ENCODE measurements at regions not wholly inside any gene's neighbourhood (a gene's known extent, or its start where the extent isn't known, plus 50 kb on each side); places are given as distances from the start of the nearest gene placed in this dataset.

GRCh38 chr2:128403814-128404708, 85.4 kb upstream of the HS6ST1 start:
- H2AFZ ChIP-seq (ENCODE audit: low read depth, low read length), result no peak overlapping the region
- H3K9me1 ChIP-seq (replicated peaks; ENCODE audit: control insufficient read depth, extremely low read depth, insufficient read depth, low read length), result no peaks in the 10 kb centered on the region
- no peak overlapping the region for H3K9ac ChIP-seq (replicated peaks; ENCODE audit: extremely low read depth, insufficient read depth, low read length)
- BruUV-seq (replicated peaks), result no TSS peak
- CTCF ChIA-PET, result interaction anchor here (0.6 to 1.6 kb wide), 2 partner anchors 10 to 267 kb away, joined by 3 read pairs; no protein-coding TSS in a partner anchor
- POLR2A ChIA-PET, result no interaction called here
- H3K4me2 ChIP-seq (ENCODE audit: insufficient read depth, low read length), result no peak overlapping the region
- H3K9me3 ChIP-seq (replicated peaks; ENCODE audit: control insufficient read depth, insufficient read depth, low read length), result no peaks in the 10 kb centered on the region
- peaks cover 12% of the 10 kb centered on the region for H3K4me1 ChIP-seq (ENCODE audit: control insufficient read depth, extremely low read depth, insufficient read depth, low read length)
- DNase-seq (ENCODE audit: low read depth, low spot score) (no peak), FAIRE-seq (no peak)
- intact Hi-C loops (cut with micrococcal nuclease) (no loop called here), dilution Hi-C loops (cut with MboI; ENCODE audit: extremely low pct_ligation_motif_present, low sequenced_read_pairs) (no loop called here)
- H3K79me2 ChIP-seq (ENCODE audit: control insufficient read depth, insufficient read depth, low read length), result no peaks in the 10 kb centered on the region
- H4K20me1 ChIP-seq (replicated peaks; ENCODE audit: control insufficient read depth, extremely low read depth, insufficient read depth, low read length), result no peaks in the 10 kb centered on the region
- H3K27ac ChIP-seq (ENCODE audit: insufficient read depth, low read depth, low read length), result no peak overlapping the region
- H3K4me3 ChIP-seq (replicated peaks in 1 of 3; ENCODE audit: insufficient read depth in 1 of 3, low read depth in 1 of 3, low read length in 3 of 3), result no peak overlapping the region
- no peaks in the 10 kb centered on the region for H3K36me3 ChIP-seq (ENCODE audit: control insufficient read depth in 2 of 2, extremely low read depth in 1 of 2, insufficient read depth in 2 of 2, low read length in 2 of 2)
- TF ChIP-seq MAX (IDR thresholded peaks at IDR 0.05; ENCODE audit: insufficient read depth, insufficient read length), result no peak
- no peak for TF ChIP-seq POLR2AphosphoS5 (IDR thresholded peaks at IDR 0.05; ENCODE audit: insufficient read depth, low read depth, low read length)
- TF ChIP-seq POLR2A (IDR thresholded peaks at IDR 0.05; ENCODE audit: low read depth, low read length), result no peak
- TF ChIP-seq JUN (IDR thresholded peaks at IDR 0.05; ENCODE audit: borderline replicate concordance, insufficient read depth, insufficient read length, low read depth), result no peak
- no peak for TF ChIP-seq FOS (IDR thresholded peaks at IDR 0.05; ENCODE audit: borderline replicate concordance, insufficient read depth, low read length)
- H3K27me3 ChIP-seq (ENCODE audit: control insufficient read depth in 2 of 2, insufficient read depth in 2 of 2, low read length in 2 of 2), result no peaks in the 10 kb centered on the region

- no peak for TF ChIP-seq POLR2AphosphoS5 (IDR thresholded peaks at IDR 0.05; ENCODE audit: insufficient read depth, low read depth, low read length)
- no peak for TF ChIP-seq FOS (IDR thresholded peaks at IDR 0.05; ENCODE audit: borderline replicate concordance, insufficient read depth, low read length)
- TF ChIP-seq POLR2A (IDR thresholded peaks at IDR 0.05; ENCODE audit: low read depth, low read length), result no peak
- no peak for TF ChIP-seq MAX (IDR thresholded peaks at IDR 0.05; ENCODE audit: insufficient read depth, insufficient read length)
- TF ChIP-seq EZH2 (IDR thresholded peaks at IDR 0.05; ENCODE audit: borderline replicate concordance, low read depth, low read length, severe bottlenecking), result no peak
- TF ChIP-seq GATA2 (IDR thresholded peaks at IDR 0.05; ENCODE audit: insufficient read depth, insufficient read length, low read depth, low read length), result no peak
- no peak for TF ChIP-seq JUN (IDR thresholded peaks at IDR 0.05; ENCODE audit: borderline replicate concordance, insufficient read depth, insufficient read length, low read depth)
- TF ChIP-seq CTCF (IDR thresholded peaks at IDR 0.05; ENCODE audit: extremely low read depth in 1 of 2, insufficient read depth in 1 of 2, low read depth in 1 of 2, low read length in 2 of 2), result no peak
- no peak for TF ChIP-seq MYC (IDR thresholded peaks at IDR 0.05; ENCODE audit: low read depth, low read length)
- Histone ChIP-seq H3K9me3 (replicated peaks; ENCODE audit: control insufficient read depth, insufficient read depth, low read length) (no peaks in the 10 kb centered on the region), H4K20me1 (replicated peaks; ENCODE audit: control insufficient read depth, extremely low read depth, insufficient read depth, low read length) (no peaks in the 10 kb centered on the region), H2AFZ (ENCODE audit: low read depth, low read length) (no peak overlapping the region), H3K36me3 (ENCODE audit: control insufficient read depth in 2 of 2, extremely low read depth in 1 of 2, insufficient read depth in 2 of 2, low read length in 2 of 2) (no peaks in the 10 kb centered on the region), H3K4me3 (replicated peaks in 1 of 3; ENCODE audit: insufficient read depth in 1 of 3, low read depth in 1 of 3, low read length in 3 of 3) (no peak overlapping the region), H3K27ac (ENCODE audit: insufficient read depth, low read depth, low read length) (no peak overlapping the region), H3K9ac (replicated peaks; ENCODE audit: extremely low read depth, insufficient read depth, low read length) (no peak overlapping the region), H3K4me1 (ENCODE audit: control insufficient read depth, extremely low read depth, insufficient read depth, low read length) (peaks cover 14% of the 10 kb centered on the region), H3K27me3 (ENCODE audit: control insufficient read depth in 2 of 2, insufficient read depth in 2 of 2, low read length in 2 of 2) (no peaks in the 10 kb centered on the region), H3K79me2 (ENCODE audit: control insufficient read depth, insufficient read depth, low read length) (no peaks in the 10 kb centered on the region), H3K4me2 (ENCODE audit: insufficient read depth, low read length) (no peak overlapping the region), H3K9me1 (replicated peaks; ENCODE audit: control insufficient read depth, extremely low read depth, insufficient read depth, low read length) (no peaks in the 10 kb centered on the region)
- BruUV-seq (replicated peaks), result no TSS peak
- CTCF ChIA-PET, result interaction anchor here (0.6 to 2.9 kb wide), 3 partner anchors 9 to 220 kb away, joined by 3 to 8 read pairs (median 3); no protein-coding TSS in a partner anchor
- dilution Hi-C loops (cut with MboI; ENCODE audit: extremely low pct_ligation_motif_present, low sequenced_read_pairs) (no loop called here), intact Hi-C loops (cut with micrococcal nuclease) (no loop called here)
- no peak for FAIRE-seq
- DNase-seq (ENCODE audit: low read depth, low spot score), result no peak
- POLR2A ChIA-PET, result no interaction called here
Observed at GRCh38 chr2:128404709-128405466, 86.2 kb upstream of the HS6ST1 start.
